Right lobe of liver (tissue), 4 donors: ENCODE measurements at regions not wholly inside any gene's neighbourhood (a gene's known extent, or its start where the extent isn't known, plus 50 kb on each side); places are given as distances from the start of the nearest gene placed in this dataset.

Experiments
- CTCF ChIP-seq, 4 donors: fragments of 200-600 bp in 3 of 4; fragments of 450-650 bp in 1 of 4; IDR thresholded peaks; one replicate each; pipeline versions ENCODE4 v1.5.1 to v1.8.0; 2016 to 2022; ENCODE audit warnings: antibody characterized with exemption in 4 of 4, mild to moderate bottlenecking in 2 of 4
- POLR2A ChIP-seq: fragments of 450-650 bp; IDR thresholded peaks from one replicate; pipeline ENCODE4 v1.6.1; 2017; ENCODE audit warnings: antibody characterized with exemption, mild to moderate bottlenecking
- donor health status: DM: no; HTN: no; CAD: no.
- donor health status: DM: no; HTN: no; CAD: no.
- donor health status: DM: no; HTN: yes; CAD: no.

- TF ChIP-seq CTCF (IDR thresholded peaks at IDR 0.05), result no peak
- TF ChIP-seq POLR2A, result no peak
These were observed 55.8 kb upstream of the CD99 start for GRCh38 chrX:2635342-2635741.
